ENCODE measurements at regions not wholly inside any gene's neighbourhood (a gene's known extent, or its start where the extent isn't known, plus 50 kb on each side); places are given as distances from the start of the nearest gene placed in this dataset.

DNA sequence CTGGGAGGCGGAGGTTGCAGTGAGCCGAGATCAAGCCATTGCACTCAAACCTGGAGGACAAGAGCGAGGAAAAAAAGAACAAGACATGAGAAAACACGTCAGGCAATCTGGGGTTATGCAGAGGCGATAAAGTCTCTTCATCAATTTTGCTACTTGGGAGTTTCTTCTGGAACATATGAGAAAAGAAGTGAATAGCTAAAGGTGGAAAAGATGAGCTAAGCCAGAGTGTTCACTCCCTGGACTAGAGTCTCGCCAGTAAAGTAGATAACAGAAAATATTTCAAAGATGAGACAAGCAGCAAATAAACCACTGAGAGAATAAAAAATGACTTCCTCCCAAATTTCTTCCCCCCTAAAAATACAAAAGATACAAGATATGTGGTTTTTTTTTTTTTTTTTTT is 188.4 kb upstream of the HES1 start:
- no peak for TF ChIP-seq CTCF (conservative IDR thresholded peaks at IDR 0.05)
- Histone ChIP-seq H3K79me1 (ENCODE audit: insufficient read depth, low read depth, low read length, poor library complexity, severe bottlenecking) (no peaks in the 10 kb centered on the region), H4K8ac (replicated peaks; ENCODE audit: insufficient read length, low read depth, low read length) (no peak overlapping the region), H3K4me2 (ENCODE audit: insufficient read depth, insufficient read length, low read length) (no peak overlapping the region), H3K23me2 (ENCODE audit: insufficient read length, low read depth, low read length, poor library complexity, severe bottlenecking) (peaks cover 3% of the 10 kb centered on the region), H3K23ac (ENCODE audit: insufficient read length, low read depth, low read length) (no peak overlapping the region), H3K4me1 (ENCODE audit: insufficient read depth, low read length) (peaks cover 26% of the 10 kb centered on the region), H2BK12ac (ENCODE audit: insufficient read length, low read depth, low read length) (no peak overlapping the region), H3K4ac (ENCODE audit: low read depth, low read length) (no peak overlapping the region), H3K9me3 (ENCODE audit: control insufficient read depth, low read depth, low read length) (no peaks in the 10 kb centered on the region), H3K9ac (ENCODE audit: extremely low read depth, insufficient read length, low read length) (no peak overlapping the region), H2AK5ac (ENCODE audit: insufficient read length, low read length) (no peak overlapping the region), H3K18ac (ENCODE audit: insufficient read length, low read depth, low read length) (no peak overlapping the region), H3T11ph (ENCODE audit: low read length) (no peak overlapping the region), H3K27me3 (ENCODE audit: insufficient read depth, low read length) (peaks cover 5% of the 10 kb centered on the region; the same call in 1 of the 2 replicates), H4K20me1 (ENCODE audit: control insufficient read depth, insufficient read depth, insufficient read length) (no peaks in the 10 kb centered on the region), H4K5ac (ENCODE audit: insufficient read length, low read depth, low read length) (no peak overlapping the region), H3K27ac (ENCODE audit: insufficient read length, low read depth, low read length) (no peak overlapping the region), H2BK15ac (ENCODE audit: low read depth, low read length) (no peak overlapping the region), H2BK5ac (ENCODE audit: insufficient read length, low read length) (no peak overlapping the region), H2BK120ac (ENCODE audit: low read depth, low read length, poor library complexity, severe bottlenecking) (no peak overlapping the region), H3K79me2 (ENCODE audit: insufficient read depth, low read length) (no peaks in the 10 kb centered on the region), H2BK20ac (ENCODE audit: low read depth, low read length, poor library complexity, severe bottlenecking) (no peak overlapping the region), H3K56ac (ENCODE audit: insufficient read length, low read depth, low read length) (no peak overlapping the region), H4K91ac (ENCODE audit: insufficient read length, low read depth, low read length) (no peak overlapping the region), H3K14ac (ENCODE audit: insufficient read depth, low read length) (no peak overlapping the region), H2AFZ (ENCODE audit: low read length) (no peak overlapping the region)
- Mint-ChIP-seq H3K27ac (no peak overlapping the region), H3K4me3 (no peak overlapping the region), H3K4me1 (peaks cover 48 to 49% of the 10 kb centered on the region in 2 experiments), H3K36me3 (ENCODE audit: insufficient read depth in 1 of 3, low read depth in 3 of 3) (no peaks in the 10 kb centered on the region), H3K27me3 (ENCODE audit: low read depth) (peaks cover 53% of the 10 kb centered on the region), H3K9me3 (no peaks in the 10 kb centered on the region; a peak in 1 of 5 replicates)
- DNase-seq = no peak
- no CpG with 5 or more reads among the region's 6 CpGs for WGBS (ENCODE audit: extremely low coverage, insufficient read length, low lambda C conversion rate)

All from H9 (cell line).